ENCODE measurements at regions not wholly inside any gene's neighbourhood (a gene's known extent, or its start where the extent isn't known, plus 50 kb on each side); places are given as distances from the start of the nearest gene placed in this dataset.
"Not testable (repeated sequence)": the region's sequence is repeated elsewhere in the genome, so short reads cannot be mapped to it uniquely, and the experiment has no call there.

DNA sequence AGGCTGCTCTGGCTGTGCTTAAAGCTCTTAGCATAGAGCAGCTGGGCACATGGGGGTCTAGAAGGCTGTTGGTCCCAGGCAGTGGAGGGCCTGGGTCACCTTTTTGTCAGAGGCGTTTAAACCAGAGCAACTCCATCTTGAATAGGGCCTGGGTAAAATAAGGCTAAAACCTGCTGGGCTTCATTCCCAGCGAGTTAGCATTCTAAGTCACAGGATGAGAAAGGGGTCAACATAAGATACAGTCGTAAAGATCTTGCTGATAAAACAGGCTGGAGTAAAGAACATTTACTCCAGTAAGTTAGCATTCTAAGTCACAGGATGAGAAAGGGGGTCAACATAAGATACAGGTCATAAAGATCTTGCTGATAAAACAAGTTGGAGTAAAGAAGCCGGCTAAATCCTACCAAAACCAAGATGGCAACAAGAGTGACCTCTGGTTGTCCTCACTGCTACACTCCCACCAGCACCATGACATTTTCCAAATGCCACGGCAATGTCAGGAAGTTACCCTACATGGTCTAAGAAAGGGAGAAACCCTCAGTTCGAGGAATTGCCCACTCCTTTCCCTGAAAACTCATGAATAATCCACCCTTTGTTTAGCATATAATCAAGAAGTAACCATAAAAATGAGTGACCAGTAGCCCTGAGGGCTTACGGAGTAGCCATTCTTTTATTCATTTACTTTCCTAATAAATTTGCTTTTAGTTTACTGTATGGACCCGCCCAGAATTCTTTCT lies 96.8 kb upstream of the PCBD1 start:
- TF ChIP-seq, protein P1, sequence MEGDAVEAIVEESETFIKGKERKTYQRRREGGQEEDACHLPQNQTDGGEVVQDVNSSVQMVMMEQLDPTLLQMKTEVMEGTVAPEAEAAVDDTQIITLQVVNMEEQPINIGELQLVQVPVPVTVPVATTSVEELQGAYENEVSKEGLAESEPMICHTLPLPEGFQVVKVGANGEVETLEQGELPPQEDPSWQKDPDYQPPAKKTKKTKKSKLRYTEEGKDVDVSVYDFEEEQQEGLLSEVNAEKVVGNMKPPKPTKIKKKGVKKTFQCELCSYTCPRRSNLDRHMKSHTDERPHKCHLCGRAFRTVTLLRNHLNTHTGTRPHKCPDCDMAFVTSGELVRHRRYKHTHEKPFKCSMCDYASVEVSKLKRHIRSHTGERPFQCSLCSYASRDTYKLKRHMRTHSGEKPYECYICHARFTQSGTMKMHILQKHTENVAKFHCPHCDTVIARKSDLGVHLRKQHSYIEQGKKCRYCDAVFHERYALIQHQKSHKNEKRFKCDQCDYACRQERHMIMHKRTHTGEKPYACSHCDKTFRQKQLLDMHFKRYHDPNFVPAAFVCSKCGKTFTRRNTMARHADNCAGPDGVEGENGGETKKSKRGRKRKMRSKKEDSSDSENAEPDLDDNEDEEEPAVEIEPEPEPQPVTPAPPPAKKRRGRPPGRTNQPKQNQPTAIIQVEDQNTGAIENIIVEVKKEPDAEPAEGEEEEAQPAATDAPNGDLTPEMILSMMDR (IDR thresholded peaks at IDR 0.05; ENCODE audit: low read depth, low read length) = no peak
- H3K4me3 ChIP-seq (ENCODE audit: low read depth, low read length) = no peak overlapping the region
- H3K9me3 ChIP-seq (ENCODE audit: severe bottlenecking) = peaks cover 3% of the 10 kb centered on the region
- DNase-seq = no peak
- no peaks in the 10 kb centered on the region for H3K27me3 ChIP-seq (ENCODE audit: insufficient read depth, low read depth, severe bottlenecking)
- H3K27ac ChIP-seq = peak overlapping the region; percentile 51
- no peaks in the 10 kb centered on the region for H3K36me3 ChIP-seq

GRCh38 chr10:70985824-70986622 lies 97.7 kb upstream of the PCBD1 start:
- Histone ChIP-seq H3K27ac (peak overlapping the region; percentile 51), H3K27me3 (ENCODE audit: insufficient read depth, low read depth, severe bottlenecking) (no peaks in the 10 kb centered on the region), H3K4me3 (ENCODE audit: low read depth, low read length) (no peak overlapping the region), H3K36me3 (no peaks in the 10 kb centered on the region), H3K9me3 (ENCODE audit: severe bottlenecking) (peaks cover 3% of the 10 kb centered on the region)
- TF ChIP-seq, protein P1 (IDR thresholded peaks at IDR 0.05; ENCODE audit: low read depth, low read length) = no peak
- DNase-seq = peak; percentile 70

DNA sequence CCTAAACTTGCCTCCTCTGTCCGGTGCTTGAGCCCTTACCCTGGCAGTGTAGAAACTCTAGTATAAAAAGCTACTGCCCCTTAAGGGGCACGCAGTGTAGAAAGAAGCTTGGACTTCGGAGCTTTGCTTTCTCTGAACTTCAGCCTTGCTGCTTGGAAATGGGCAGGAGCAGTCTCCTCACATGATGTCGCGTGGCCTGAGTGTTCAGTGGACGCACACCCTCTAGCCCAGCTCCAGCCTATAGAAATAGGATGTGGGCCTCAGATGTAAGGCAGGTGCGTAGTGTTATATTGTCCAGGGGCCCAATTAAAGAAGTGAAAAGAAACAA lies 98.2 kb upstream of the PCBD1 start:
- TF ChIP-seq, protein P1 (IDR thresholded peaks at IDR 0.05; ENCODE audit: low read depth, low read length) = no peak
- H3K27ac ChIP-seq = peak overlapping the region; percentile 36; the same call in 1 of the 2 replicates
- H3K9me3 ChIP-seq (ENCODE audit: severe bottlenecking) = peaks cover 3% of the 10 kb centered on the region
- H3K4me3 ChIP-seq (ENCODE audit: low read depth, low read length) = no peak overlapping the region
- no peaks in the 10 kb centered on the region for H3K36me3 ChIP-seq
- no peaks in the 10 kb centered on the region for H3K27me3 ChIP-seq (ENCODE audit: insufficient read depth, low read depth, severe bottlenecking)
- no peak for DNase-seq

DNA sequence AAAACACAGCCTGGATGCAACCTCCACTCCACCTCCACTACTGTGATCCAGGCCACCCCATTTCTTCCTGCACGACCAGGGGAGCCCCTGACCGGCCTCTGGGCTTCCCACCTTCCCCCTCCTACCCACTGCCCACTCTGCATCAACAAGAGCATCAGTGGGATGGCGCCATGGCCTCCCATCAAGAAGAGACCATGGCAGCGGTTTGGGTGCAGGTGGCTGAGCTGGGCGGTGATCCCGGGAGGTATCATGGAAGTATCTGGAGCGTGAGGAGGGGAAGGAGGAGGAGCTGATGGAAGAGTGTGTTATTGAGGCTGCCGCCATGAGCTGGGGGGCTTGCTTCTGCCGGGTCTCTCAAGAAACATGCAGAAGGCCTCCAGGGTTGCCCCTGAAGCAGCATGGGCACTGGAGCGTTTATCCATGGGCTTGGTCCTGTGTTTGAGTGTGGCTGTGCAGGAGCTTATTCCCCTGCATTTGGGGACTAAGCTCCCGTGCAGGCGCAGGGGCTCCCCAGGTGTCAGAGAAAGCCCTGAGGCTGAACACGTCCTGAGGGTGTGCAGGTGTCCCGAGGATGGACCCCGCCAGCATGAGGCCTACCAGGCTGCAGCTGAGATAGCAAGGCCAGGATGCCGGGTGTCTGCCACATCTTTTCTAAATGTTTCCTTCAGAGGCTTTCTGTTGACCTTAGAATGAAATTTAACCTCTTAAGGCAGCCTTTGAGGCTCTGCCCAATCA lies 99.2 kb upstream of the PCBD1 start:
- DNase-seq = no peak
- Histone ChIP-seq H3K27me3 (ENCODE audit: insufficient read depth, low read depth, severe bottlenecking) (no peaks in the 10 kb centered on the region), H3K4me3 (ENCODE audit: low read depth, low read length) (no peak overlapping the region), H3K9me3 (ENCODE audit: severe bottlenecking) (peaks cover 3% of the 10 kb centered on the region), H3K36me3 (no peaks in the 10 kb centered on the region), H3K27ac (no peak overlapping the region)
- TF ChIP-seq, protein P1 (IDR thresholded peaks at IDR 0.05; ENCODE audit: low read depth, low read length) = no peak

- H3K36me3 ChIP-seq, DNase-seq: not testable (repeated sequence)
These were observed 101.8 kb upstream of the PCBD1 start for GRCh38 chr10:70990156-70990555.

GRCh38 chr10:70990681-70991080 lies 102.3 kb upstream of the PCBD1 start:
- Histone ChIP-seq H3K27ac (no peak overlapping the region), H3K4me3 (ENCODE audit: low read depth, low read length) (no peak overlapping the region), H3K9me3 (ENCODE audit: severe bottlenecking) (no peaks in the 10 kb centered on the region), H3K36me3 (no peaks in the 10 kb centered on the region), H3K27me3 (ENCODE audit: insufficient read depth, low read depth, severe bottlenecking) (no peaks in the 10 kb centered on the region)
- TF ChIP-seq, protein P1 (IDR thresholded peaks at IDR 0.05; ENCODE audit: low read depth, low read length) = no peak
- DNase-seq = no peak

More at GRCh38 chr10:70990156-70990555, 101.8 kb upstream of the PCBD1 start:
- H3K27ac ChIP-seq; H3K27me3 ChIP-seq (ENCODE audit: insufficient read depth, low read depth, severe bottlenecking); H3K4me3 ChIP-seq (ENCODE audit: low read depth, low read length); H3K9me3 ChIP-seq (ENCODE audit: severe bottlenecking): not testable (repeated sequence)
